Ishikawa (cell line): ENCODE measurements at regions not wholly inside any gene's neighbourhood (a gene's known extent, or its start where the extent isn't known, plus 50 kb on each side); places are given as distances from the start of the nearest gene placed in this dataset.

Source experiments
- CEBPB ChIP-seq: IDR thresholded peaks from 2 replicates; pipeline ENCODE4 v1.6.1; 2012
- CREB1 ChIP-seq: IDR thresholded peaks from 2 replicates; pipeline ENCODE4 v1.6.1; 2012; ENCODE audit warnings: low read depth
- EGR1 ChIP-seq: IDR thresholded peaks from 2 replicates; pipeline ENCODE4 v1.6.1; 2012
- EP300 ChIP-seq: IDR thresholded peaks from 2 replicates; pipeline ENCODE4 v1.6.1; 2012; ENCODE audit warnings: borderline replicate concordance
- FOXM1 ChIP-seq: IDR thresholded peaks from 2 replicates; pipeline ENCODE4 v1.6.1; 2012; ENCODE audit warnings: low read depth, borderline replicate concordance
- NFIC ChIP-seq: IDR thresholded peaks from 2 replicates; pipeline ENCODE4 v1.6.1; 2012
- RAD21 ChIP-seq: IDR thresholded peaks from 2 replicates; pipeline ENCODE4 v1.6.1; 2012; ENCODE audit warnings: low read depth
- TAF1 ChIP-seq: IDR thresholded peaks from 2 replicates; pipeline ENCODE4 v1.6.1; 2012; ENCODE audit warnings: low read depth, mild to moderate bottlenecking
- TCF12 ChIP-seq: IDR thresholded peaks from 2 replicates; pipeline ENCODE4 v1.6.1; 2012; ENCODE audit warnings: low read depth
- TEAD4 ChIP-seq: IDR thresholded peaks from 2 replicates; pipeline ENCODE4 v1.6.1; 2012
- USF1 ChIP-seq: IDR thresholded peaks from 2 replicates; pipeline ENCODE4 v1.6.1; 2012
- YY1 ChIP-seq: IDR thresholded peaks from 2 replicates; pipeline ENCODE4 v1.6.1; 2012; ENCODE audit warnings: low read depth
- ZBTB7A ChIP-seq: IDR thresholded peaks from 2 replicates; pipeline ENCODE4 v1.6.1; 2012; ENCODE audit warnings: low read depth
- TF ChIP-seq, protein P1 (sequence below): IDR thresholded peaks from 2 replicates; pipeline ENCODE4 v1.6.1; 2012
- TF ChIP-seq, protein P2 (sequence below): IDR thresholded peaks from 2 replicates; pipeline ENCODE4 v1.6.1; 2012; ENCODE audit warnings: low read depth, mild to moderate bottlenecking

- TF ChIP-seq USF1 (no peak), YY1 (no peak), TAF1 (no peak), CEBPB (no peak), TEAD4 (no peak), ZBTB7A (no peak), EGR1 (no peak), CREB1 (no peak), RAD21 (no peak), TCF12 (no peak), FOXM1 (no peak), NFIC (no peak), EP300 (no peak)
- TF ChIP-seq, protein P1, sequence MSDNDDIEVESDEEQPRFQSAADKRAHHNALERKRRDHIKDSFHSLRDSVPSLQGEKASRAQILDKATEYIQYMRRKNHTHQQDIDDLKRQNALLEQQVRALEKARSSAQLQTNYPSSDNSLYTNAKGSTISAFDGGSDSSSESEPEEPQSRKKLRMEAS, result no peak
- TF ChIP-seq, protein P2, sequence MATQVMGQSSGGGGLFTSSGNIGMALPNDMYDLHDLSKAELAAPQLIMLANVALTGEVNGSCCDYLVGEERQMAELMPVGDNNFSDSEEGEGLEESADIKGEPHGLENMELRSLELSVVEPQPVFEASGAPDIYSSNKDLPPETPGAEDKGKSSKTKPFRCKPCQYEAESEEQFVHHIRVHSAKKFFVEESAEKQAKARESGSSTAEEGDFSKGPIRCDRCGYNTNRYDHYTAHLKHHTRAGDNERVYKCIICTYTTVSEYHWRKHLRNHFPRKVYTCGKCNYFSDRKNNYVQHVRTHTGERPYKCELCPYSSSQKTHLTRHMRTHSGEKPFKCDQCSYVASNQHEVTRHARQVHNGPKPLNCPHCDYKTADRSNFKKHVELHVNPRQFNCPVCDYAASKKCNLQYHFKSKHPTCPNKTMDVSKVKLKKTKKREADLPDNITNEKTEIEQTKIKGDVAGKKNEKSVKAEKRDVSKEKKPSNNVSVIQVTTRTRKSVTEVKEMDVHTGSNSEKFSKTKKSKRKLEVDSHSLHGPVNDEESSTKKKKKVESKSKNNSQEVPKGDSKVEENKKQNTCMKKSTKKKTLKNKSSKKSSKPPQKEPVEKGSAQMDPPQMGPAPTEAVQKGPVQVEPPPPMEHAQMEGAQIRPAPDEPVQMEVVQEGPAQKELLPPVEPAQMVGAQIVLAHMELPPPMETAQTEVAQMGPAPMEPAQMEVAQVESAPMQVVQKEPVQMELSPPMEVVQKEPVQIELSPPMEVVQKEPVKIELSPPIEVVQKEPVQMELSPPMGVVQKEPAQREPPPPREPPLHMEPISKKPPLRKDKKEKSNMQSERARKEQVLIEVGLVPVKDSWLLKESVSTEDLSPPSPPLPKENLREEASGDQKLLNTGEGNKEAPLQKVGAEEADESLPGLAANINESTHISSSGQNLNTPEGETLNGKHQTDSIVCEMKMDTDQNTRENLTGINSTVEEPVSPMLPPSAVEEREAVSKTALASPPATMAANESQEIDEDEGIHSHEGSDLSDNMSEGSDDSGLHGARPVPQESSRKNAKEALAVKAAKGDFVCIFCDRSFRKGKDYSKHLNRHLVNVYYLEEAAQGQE, result no peak
These were observed 942.0 kb upstream of the FBXO33 start for GRCh38 chr14:40374221-40374620.

DNA sequence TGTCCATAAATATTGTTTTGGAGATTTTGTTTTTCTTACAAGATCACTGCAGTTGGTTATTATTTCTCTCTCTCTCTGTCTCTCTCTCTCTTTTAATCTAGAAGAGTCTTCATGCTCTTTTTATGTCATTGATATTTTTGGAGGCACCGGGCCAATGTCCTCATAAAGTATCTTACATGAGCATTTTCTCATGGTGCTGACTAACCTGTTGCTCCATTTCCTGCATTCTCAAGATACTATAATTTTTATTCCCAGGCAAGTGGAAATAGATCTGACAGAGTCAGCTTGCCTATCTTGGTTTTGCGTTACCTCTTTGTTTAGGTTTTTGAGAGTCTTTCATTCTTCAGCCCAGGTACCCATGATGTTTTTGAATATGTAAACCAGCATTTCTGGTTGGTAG, 938.8 kb upstream of the FBXO33 start:
- no peak for TF ChIP-seq CEBPB
- TF ChIP-seq EGR1, result no peak
- TF ChIP-seq ZBTB7A, result no peak
- no peak for TF ChIP-seq FOXM1
- TF ChIP-seq NFIC, result no peak
- no peak for TF ChIP-seq EP300
- TF ChIP-seq CREB1, result no peak
- no peak for TF ChIP-seq TEAD4
- TF ChIP-seq, protein P2, result no peak
- TF ChIP-seq TCF12, result no peak
- TF ChIP-seq TAF1, result no peak
- TF ChIP-seq YY1, result no peak
- TF ChIP-seq, protein P1, result no peak
- TF ChIP-seq RAD21, result no peak
- TF ChIP-seq USF1, result no peak

DNA sequence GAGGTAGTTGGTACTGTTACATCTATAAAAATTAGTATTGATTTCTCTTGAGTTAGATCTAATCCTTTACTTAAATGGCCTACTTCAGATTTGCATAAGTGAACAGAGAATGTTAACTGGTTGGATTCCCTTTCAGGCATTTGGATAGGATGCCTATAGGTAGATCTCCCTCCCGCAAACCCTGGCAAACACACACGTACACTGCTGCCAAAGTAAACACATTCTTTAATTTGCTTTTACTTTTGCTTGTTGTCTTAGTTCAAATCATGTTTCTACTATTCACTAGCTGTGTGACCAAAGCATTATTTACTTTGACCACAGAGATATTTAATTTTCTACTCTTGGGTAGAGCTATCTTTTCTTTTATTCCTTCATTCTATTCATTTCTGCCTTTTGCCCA, 936.1 kb upstream of the FBXO33 start:
- no peak for TF ChIP-seq RAD21
- TF ChIP-seq, protein P2, result no peak
- TF ChIP-seq TCF12, result no peak
- no peak for TF ChIP-seq CREB1
- no peak for TF ChIP-seq FOXM1
- TF ChIP-seq NFIC, result no peak
- TF ChIP-seq, protein P1, result no peak
- no peak for TF ChIP-seq ZBTB7A
- no peak for TF ChIP-seq YY1
- TF ChIP-seq CEBPB, result no peak
- TF ChIP-seq TAF1, result no peak
- no peak for TF ChIP-seq EP300
- TF ChIP-seq EGR1, result no peak
- TF ChIP-seq TEAD4, result no peak
- no peak for TF ChIP-seq USF1

DNA sequence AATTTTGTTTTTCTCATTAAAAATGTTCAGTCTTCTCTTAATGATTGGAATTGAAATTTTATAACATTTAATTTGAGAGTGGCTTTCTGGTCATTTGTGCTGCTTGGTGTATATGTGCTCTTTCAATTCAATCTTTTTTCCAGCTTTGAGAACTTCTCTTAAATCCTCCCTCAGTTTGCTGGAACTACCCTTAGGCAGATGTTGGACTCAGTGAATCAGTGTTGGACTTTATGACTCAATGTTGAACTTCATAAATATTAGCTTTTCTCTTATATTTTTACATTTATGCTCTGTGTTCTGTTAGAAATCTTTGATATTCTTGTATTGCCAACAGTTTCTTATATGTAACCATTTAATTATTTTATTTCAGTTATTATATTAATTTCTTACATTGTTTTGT, 935.5 kb upstream of the FBXO33 start:
- TF ChIP-seq TEAD4 (no peak), EGR1 (no peak), TCF12 (no peak), EP300 (no peak), FOXM1 (no peak), NFIC (no peak), YY1 (no peak)
- TF ChIP-seq, protein P2, result no peak
- TF ChIP-seq, protein P1, result no peak
